ENCODE measurements at regions not wholly inside any gene's neighbourhood (a gene's known extent, or its start where the extent isn't known, plus 50 kb on each side); places are given as distances from the start of the nearest gene placed in this dataset.

DNA sequence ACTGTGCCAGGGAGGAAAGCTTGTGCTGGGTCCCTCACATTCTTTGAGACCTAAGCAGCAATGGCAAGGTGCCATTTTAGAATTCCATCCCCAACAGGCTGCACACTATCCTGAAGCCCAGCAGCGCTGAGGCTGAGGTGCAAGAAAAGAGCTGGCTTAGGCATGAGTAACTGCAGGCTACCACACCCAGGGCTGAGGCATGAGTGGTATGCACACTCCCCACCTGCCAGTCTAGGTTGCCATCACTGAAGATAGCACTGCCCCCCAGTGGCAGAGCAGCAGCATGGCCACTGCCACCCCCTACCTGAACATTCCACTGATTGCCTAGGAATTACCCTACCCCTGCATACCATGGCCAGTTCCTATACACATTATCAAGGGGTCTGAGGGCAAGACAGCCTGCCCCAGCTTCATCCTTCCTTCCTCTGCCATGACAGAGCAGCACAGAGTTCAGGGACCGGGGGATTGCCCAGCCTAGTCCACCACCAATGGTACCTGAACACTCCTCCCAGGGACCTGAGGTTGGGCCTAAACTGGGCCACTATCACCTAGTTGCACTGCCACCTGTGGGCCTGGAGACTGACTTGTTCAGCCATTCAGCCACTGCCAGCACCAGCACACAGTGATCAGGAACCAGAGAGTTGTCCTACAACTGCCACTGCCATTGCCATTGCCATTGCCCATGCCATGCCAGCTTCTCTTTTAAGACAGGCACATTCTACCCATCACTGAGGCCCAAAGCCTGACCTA is 129.8 kb downstream of the SATB1 start:
- peak; percentile 19 to 56 for DNase-seq (ENCODE audit: low read depth in 1 of 2, low spot score in 2 of 2)
- Histone ChIP-seq H3K4me1 (replicated peaks) (peaks cover 4% of the 10 kb centered on the region), H3K36me3 (no peaks in the 10 kb centered on the region), H3K27me3 (replicated peaks) (no peaks in the 10 kb centered on the region), H3K4me3 (no peak overlapping the region), H3K27ac (no peak overlapping the region), H3K9me3 (replicated peaks) (no peaks in the 10 kb centered on the region)

- Histone ChIP-seq H3K4me1 (replicated peaks) (peaks cover 4% of the 10 kb centered on the region), H3K4me3 (no peak overlapping the region), H3K9me3 (replicated peaks) (no peaks in the 10 kb centered on the region), H3K36me3 (no peaks in the 10 kb centered on the region), H3K27ac (no peak overlapping the region), H3K27me3 (replicated peaks) (no peaks in the 10 kb centered on the region)
- DNase-seq (ENCODE audit: low read depth in 1 of 2, low spot score in 2 of 2), result no peak
These were observed 135.0 kb downstream of the SATB1 start for GRCh38 chr3:18290157-18290556.

GRCh38 chr3:18288243-18288642 is 136.9 kb downstream of the SATB1 start:
- no peaks in the 10 kb centered on the region for H3K27me3 ChIP-seq (replicated peaks)
- no peaks in the 10 kb centered on the region for H3K9me3 ChIP-seq (replicated peaks)
- no peak overlapping the region for H3K27ac ChIP-seq
- no peaks in the 10 kb centered on the region for H3K4me1 ChIP-seq (replicated peaks)
- no peak for DNase-seq (ENCODE audit: low read depth in 1 of 2, low spot score in 2 of 2)
- no peaks in the 10 kb centered on the region for H3K36me3 ChIP-seq
- no peak overlapping the region for H3K4me3 ChIP-seq

- no peaks in the 10 kb centered on the region for H3K4me1 ChIP-seq (replicated peaks)
- H3K27me3 ChIP-seq (replicated peaks), result no peaks in the 10 kb centered on the region
- DNase-seq (ENCODE audit: low read depth in 1 of 2, low spot score in 2 of 2), result no peak
- H3K27ac ChIP-seq, result no peak overlapping the region
- H3K36me3 ChIP-seq, result no peaks in the 10 kb centered on the region
- no peaks in the 10 kb centered on the region for H3K9me3 ChIP-seq (replicated peaks)
- no peak overlapping the region for H3K4me3 ChIP-seq
These were observed 140.4 kb downstream of the SATB1 start for GRCh38 chr3:18284716-18285115.

DNA sequence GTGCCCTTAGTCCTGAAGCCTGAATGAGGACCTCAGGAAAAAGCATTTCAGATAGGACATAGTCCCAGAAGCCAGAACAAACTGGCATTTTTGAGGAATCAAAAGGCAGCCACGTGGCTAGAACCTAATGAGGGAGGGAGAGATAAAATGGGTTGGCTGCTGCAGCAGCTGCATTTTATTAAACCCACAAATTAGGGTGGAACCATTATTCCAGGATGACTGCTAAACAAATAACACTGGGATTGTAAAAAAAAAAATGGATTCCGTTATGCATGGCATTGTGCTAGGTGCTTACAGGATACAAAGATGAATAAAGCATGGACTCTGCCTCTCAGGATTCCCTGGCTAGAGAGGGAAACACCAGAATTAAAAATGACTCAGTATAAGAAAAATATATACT is 141.5 kb downstream of the SATB1 start:
- Histone ChIP-seq H3K36me3 (no peaks in the 10 kb centered on the region), H3K4me3 (no peak overlapping the region), H3K9me3 (replicated peaks) (no peaks in the 10 kb centered on the region), H3K4me1 (replicated peaks) (no peaks in the 10 kb centered on the region), H3K27me3 (replicated peaks) (no peaks in the 10 kb centered on the region), H3K27ac (no peak overlapping the region)
- DNase-seq (ENCODE audit: low read depth in 1 of 2, low spot score in 2 of 2), result no peak

- DNase-seq (ENCODE audit: low read depth in 1 of 2, low spot score in 2 of 2), result no peak
- Histone ChIP-seq H3K4me3 (no peak overlapping the region), H3K9me3 (replicated peaks) (no peaks in the 10 kb centered on the region), H3K27me3 (replicated peaks) (no peaks in the 10 kb centered on the region), H3K36me3 (no peaks in the 10 kb centered on the region), H3K27ac (no peak overlapping the region), H3K4me1 (replicated peaks) (no peaks in the 10 kb centered on the region)
These were observed 142.6 kb downstream of the SATB1 start for GRCh38 chr3:18282507-18282906.

DNA sequence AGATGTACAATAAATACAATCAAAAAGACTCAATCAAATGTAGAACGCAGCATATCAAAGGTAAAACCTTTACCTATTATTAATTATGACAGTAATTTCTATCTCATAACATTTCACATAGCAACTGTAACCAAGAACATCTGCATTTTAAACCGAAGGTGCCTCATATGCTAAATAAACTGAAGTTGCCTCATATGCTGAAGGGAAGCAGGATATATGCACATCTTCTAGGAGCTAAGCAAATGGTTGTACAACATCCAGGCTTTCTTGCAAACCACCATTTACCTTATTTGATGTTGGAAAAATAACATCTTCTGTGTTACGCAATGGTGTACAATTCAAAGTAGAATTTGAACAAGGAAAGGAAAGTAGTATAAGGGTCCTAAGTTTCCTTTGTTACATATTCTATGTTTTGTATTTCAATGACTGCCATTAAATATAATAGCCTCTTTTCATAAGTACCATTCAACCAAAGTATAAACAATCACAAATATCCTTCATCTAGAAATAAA is 145.9 kb downstream of the SATB1 start:
- no peak overlapping the region for H3K27ac ChIP-seq
- DNase-seq (ENCODE audit: low read depth in 1 of 2, low spot score in 2 of 2), result no peak

DNA sequence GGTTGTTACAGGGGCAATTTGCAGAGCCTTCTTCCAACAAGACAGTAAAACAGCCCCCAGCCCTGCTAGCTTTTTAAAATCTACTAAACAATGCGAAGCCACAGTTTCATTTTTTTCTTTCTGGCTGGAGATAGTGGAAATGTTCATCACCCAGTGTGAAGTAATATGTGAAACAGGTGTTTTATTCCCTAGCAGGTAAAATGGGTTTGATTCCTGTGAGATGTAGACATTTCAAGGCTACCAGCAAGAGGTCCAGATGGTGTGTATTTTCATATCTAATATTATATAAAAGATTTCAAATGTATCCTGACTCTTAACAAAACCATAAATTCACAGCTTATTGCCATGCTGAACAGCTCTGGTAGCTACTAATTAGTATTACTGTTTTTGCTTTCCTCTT is 160.3 kb downstream of the SATB1 start:
- H3K4me1 ChIP-seq (replicated peaks), result no peaks in the 10 kb centered on the region
- DNase-seq (ENCODE audit: low read depth in 1 of 2, low spot score in 2 of 2), result no peak
- H3K27me3 ChIP-seq (replicated peaks), result no peaks in the 10 kb centered on the region
- no peak overlapping the region for H3K27ac ChIP-seq
- H3K36me3 ChIP-seq, result no peaks in the 10 kb centered on the region
- no peak overlapping the region for H3K4me3 ChIP-seq
- H3K9me3 ChIP-seq (replicated peaks), result no peaks in the 10 kb centered on the region

More for the DNA sequence above, 145.9 kb downstream of the SATB1 start:
- Histone ChIP-seq H3K9me3 (replicated peaks) (no peaks in the 10 kb centered on the region), H3K36me3 (no peaks in the 10 kb centered on the region), H3K4me1 (replicated peaks) (no peaks in the 10 kb centered on the region), H3K27me3 (replicated peaks) (no peaks in the 10 kb centered on the region), H3K4me3 (no peak overlapping the region)

GRCh38 chr3:18264361-18264760 is 160.8 kb downstream of the SATB1 start:
- no peak for DNase-seq (ENCODE audit: low read depth in 1 of 2, low spot score in 2 of 2)
- no peak overlapping the region for H3K4me3 ChIP-seq
- no peaks in the 10 kb centered on the region for H3K4me1 ChIP-seq (replicated peaks)
- H3K9me3 ChIP-seq (replicated peaks), result no peaks in the 10 kb centered on the region
- H3K27me3 ChIP-seq (replicated peaks), result no peaks in the 10 kb centered on the region
- H3K36me3 ChIP-seq, result no peaks in the 10 kb centered on the region
- H3K27ac ChIP-seq, result no peak overlapping the region

- Histone ChIP-seq H3K36me3 (no peaks in the 10 kb centered on the region), H3K9me3 (replicated peaks) (no peaks in the 10 kb centered on the region)
- DNase-seq (ENCODE audit: low read depth in 1 of 2, low spot score in 2 of 2), result no peak
These were observed 166.6 kb downstream of the SATB1 start for GRCh38 chr3:18258492-18258891.

GRCh38 chr3:18252578-18252977 is 172.6 kb downstream of the SATB1 start:
- DNase-seq (ENCODE audit: low read depth in 1 of 2, low spot score in 2 of 2), result no peak
- no peaks in the 10 kb centered on the region for H3K9me3 ChIP-seq (replicated peaks)
- H3K36me3 ChIP-seq, result no peaks in the 10 kb centered on the region

More at GRCh38 chr3:18258492-18258891, 166.6 kb downstream of the SATB1 start:
- Histone ChIP-seq H3K4me3 (no peak overlapping the region), H3K27me3 (replicated peaks) (no peaks in the 10 kb centered on the region), H3K4me1 (replicated peaks) (no peaks in the 10 kb centered on the region), H3K27ac (no peak overlapping the region)

GRCh38 chr3:18250991-18251390 is 174.1 kb downstream of the SATB1 start:
- H3K4me3 ChIP-seq, result no peak overlapping the region
- H3K9me3 ChIP-seq (replicated peaks), result no peaks in the 10 kb centered on the region
- no peak overlapping the region for H3K27ac ChIP-seq
- H3K4me1 ChIP-seq (replicated peaks), result no peaks in the 10 kb centered on the region
- no peaks in the 10 kb centered on the region for H3K27me3 ChIP-seq (replicated peaks)
- no peaks in the 10 kb centered on the region for H3K36me3 ChIP-seq
- DNase-seq (ENCODE audit: low read depth in 1 of 2, low spot score in 2 of 2), result no peak

More at GRCh38 chr3:18252578-18252977, 172.6 kb downstream of the SATB1 start:
- Histone ChIP-seq H3K4me3 (no peak overlapping the region), H3K27ac (no peak overlapping the region), H3K27me3 (replicated peaks) (no peaks in the 10 kb centered on the region), H3K4me1 (replicated peaks) (no peaks in the 10 kb centered on the region)

DNA sequence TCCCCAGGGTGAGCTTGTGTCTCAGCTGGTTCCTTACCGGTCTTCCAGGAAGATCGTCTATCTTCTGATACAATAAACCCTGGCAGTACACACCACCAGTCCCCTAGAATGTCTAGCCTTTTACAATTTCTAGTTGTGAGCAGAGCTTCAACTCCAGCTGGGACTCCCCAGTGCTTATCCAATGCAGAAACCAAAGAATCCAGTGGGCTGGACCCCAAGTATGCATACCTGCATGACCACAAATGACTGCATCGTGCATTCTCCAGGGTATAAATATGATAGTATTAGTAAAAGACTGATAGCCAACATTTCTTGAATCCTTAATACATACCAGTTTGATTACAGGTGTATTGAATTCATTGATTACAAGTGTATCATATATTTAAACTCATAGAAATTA is 176.0 kb downstream of the SATB1 start:
- Histone ChIP-seq H3K4me1 (replicated peaks) (no peaks in the 10 kb centered on the region), H3K36me3 (no peaks in the 10 kb centered on the region), H3K9me3 (replicated peaks) (no peaks in the 10 kb centered on the region), H3K27ac (no peak overlapping the region), H3K4me3 (no peak overlapping the region), H3K27me3 (replicated peaks) (no peaks in the 10 kb centered on the region)
- no peak for DNase-seq (ENCODE audit: low read depth in 1 of 2, low spot score in 2 of 2)

DNA sequence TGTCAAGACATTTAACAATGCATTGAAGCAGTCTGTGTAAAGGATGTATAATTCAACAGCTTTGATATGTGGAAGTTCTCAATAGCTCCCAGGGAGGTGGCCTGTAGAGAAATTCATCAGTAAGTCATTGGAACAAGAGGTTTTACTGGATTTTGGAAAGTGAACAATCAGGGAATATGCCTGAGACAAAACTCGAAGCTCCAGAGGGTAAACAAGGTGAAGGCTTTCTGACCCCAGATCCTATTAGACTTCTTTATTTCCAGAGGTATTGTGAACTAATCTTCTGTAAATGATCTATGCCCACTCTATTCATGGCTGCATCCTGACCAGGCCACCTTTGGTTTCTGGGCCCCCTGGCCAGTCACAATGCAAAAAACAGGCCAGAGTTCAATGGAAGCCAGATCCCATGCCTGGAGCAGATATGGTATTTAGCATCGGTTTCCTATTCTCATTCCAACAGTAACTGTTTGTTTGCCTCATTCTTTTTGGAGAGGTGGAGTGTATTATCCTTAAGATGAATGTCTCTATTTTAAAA is 177.3 kb downstream of the SATB1 start:
- Histone ChIP-seq H3K27me3 (replicated peaks) (no peaks in the 10 kb centered on the region), H3K36me3 (no peaks in the 10 kb centered on the region), H3K9me3 (replicated peaks) (no peaks in the 10 kb centered on the region), H3K4me1 (replicated peaks) (no peaks in the 10 kb centered on the region), H3K27ac (no peak overlapping the region), H3K4me3 (no peak overlapping the region)
- no peak for DNase-seq (ENCODE audit: low read depth in 1 of 2, low spot score in 2 of 2)
